Fibroblast of lung (primary cell): ENCODE measurements at regions not wholly inside any gene's neighbourhood (a gene's known extent, or its start where the extent isn't known, plus 50 kb on each side); places are given as distances from the start of the nearest gene placed in this dataset.

ENCODE experiments used
- DNase-seq, 2 donors: peaks; one replicate each; pipeline versions ENCODE4 v3.0.0 to v3.0.0-alpha.2; 2010; ENCODE audit warnings: low read depth in 2 of 2
- H2AFZ ChIP-seq: 2 replicates; pipeline ENCODE4 v1.5.1; 2012; ENCODE audit warnings: low read length, control low read depth, inconsistent platforms
- H3K27ac ChIP-seq: 2 replicates; pipeline ENCODE4 v1.5.1; 2011; ENCODE audit warnings: low read length, control low read depth; ENCODE audit not compliant: insufficient read depth
- H3K27me3 ChIP-seq: 2 replicates; pipeline ENCODE4 v1.5.1; 2011; ENCODE audit warnings: mild to moderate bottlenecking, low read length; ENCODE audit not compliant: control insufficient read depth, insufficient read depth
- H3K36me3 ChIP-seq: 2 replicates; pipeline ENCODE4 v1.5.1; 2011; ENCODE audit warnings: low read length; ENCODE audit not compliant: control insufficient read depth, insufficient read depth
- H3K4me1 ChIP-seq: 2 replicates; pipeline ENCODE4 v1.5.1; 2011; ENCODE audit warnings: low read length; ENCODE audit not compliant: control insufficient read depth, insufficient read depth; ENCODE audit errors: extremely low read depth
- H3K4me2 ChIP-seq: 2 replicates; pipeline ENCODE4 v1.5.1; 2011; ENCODE audit warnings: low read length, control low read depth; ENCODE audit not compliant: insufficient read depth; ENCODE audit errors: extremely low read depth
- H3K4me3 ChIP-seq, 4 experiments: fragments of 200-600 bp in 1 of 4; sonication (generic) in 1 of 4; replicated peaks in 1 of 4; 2 replicates each; pipeline ENCODE4 v1.5.1; 2011 to 2016; ENCODE audit warnings: low read length in 4 of 4, low read depth in 3 of 4, mild to moderate bottlenecking in 3 of 4, control low read depth in 2 of 4, inconsistent platforms in 1 of 4, mixed read lengths in 1 of 4; ENCODE audit not compliant: insufficient read depth in 1 of 4; ENCODE audit errors: control extremely low read depth in 1 of 4
- H3K79me2 ChIP-seq: 2 replicates; pipeline ENCODE4 v1.5.1; 2012; ENCODE audit warnings: mild to moderate bottlenecking, low read length, inconsistent platforms; ENCODE audit not compliant: control insufficient read depth, insufficient read depth
- H3K9ac ChIP-seq: 2 replicates; pipeline ENCODE4 v1.5.1; 2011; ENCODE audit warnings: mild to moderate bottlenecking, low read length, control low read depth; ENCODE audit not compliant: insufficient read depth
- H3K9me3 ChIP-seq: 2 replicates; pipeline ENCODE4 v1.5.1; 2012; ENCODE audit warnings: low read depth, low read length; ENCODE audit not compliant: control insufficient read depth, insufficient read depth
- H4K20me1 ChIP-seq: 2 replicates; pipeline ENCODE4 v1.5.1; 2011; ENCODE audit warnings: low read length; ENCODE audit not compliant: control insufficient read depth, insufficient read depth; ENCODE audit errors: extremely low read depth
- EZH2 ChIP-seq: IDR thresholded peaks from 2 replicates; pipeline ENCODE4 v1.5.1; 2012; ENCODE audit warnings: low read length, control low read depth, mild to moderate bottlenecking; ENCODE audit errors: missing control alignments
- TF ChIP-seq, protein P1 (sequence below), 2 donors: IDR thresholded peaks in 1 of 2; conservative IDR thresholded peaks in 1 of 2; 1 replicate in 1 of 2; 2 replicates in 1 of 2; pipeline ENCODE4 v1.5.1; 2011 to 2012; ENCODE audit warnings: low read length in 2 of 2, control low read depth in 1 of 2, inconsistent platforms in 1 of 2, low read depth in 1 of 2, mild to moderate bottlenecking in 1 of 2

DNA sequence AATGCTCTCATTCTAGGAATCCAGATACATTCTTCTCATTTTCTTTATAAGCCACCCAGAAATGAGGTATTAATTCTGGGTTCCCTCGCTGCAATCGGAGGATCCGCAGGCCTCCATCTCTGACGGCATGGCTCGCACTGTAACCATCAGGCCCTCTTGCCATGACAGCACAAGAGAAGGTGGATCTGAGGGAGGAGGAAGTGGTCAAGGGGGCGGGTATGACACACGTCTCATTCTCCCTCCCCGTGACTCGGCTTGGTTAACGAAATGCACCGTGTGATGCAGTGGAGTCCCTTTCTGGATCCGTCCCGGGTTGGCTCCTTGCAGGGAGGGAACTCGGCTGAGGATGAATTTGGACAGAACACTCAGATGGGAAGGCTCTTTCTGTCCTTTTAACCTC lies 280.2 kb downstream of the TCERG1L start:
- H3K9me3 ChIP-seq = no peaks in the 10 kb centered on the region
- no peak overlapping the region for H2AFZ ChIP-seq
- H3K9ac ChIP-seq = no peak overlapping the region
- H3K36me3 ChIP-seq = no peaks in the 10 kb centered on the region
- TF ChIP-seq, protein P1, sequence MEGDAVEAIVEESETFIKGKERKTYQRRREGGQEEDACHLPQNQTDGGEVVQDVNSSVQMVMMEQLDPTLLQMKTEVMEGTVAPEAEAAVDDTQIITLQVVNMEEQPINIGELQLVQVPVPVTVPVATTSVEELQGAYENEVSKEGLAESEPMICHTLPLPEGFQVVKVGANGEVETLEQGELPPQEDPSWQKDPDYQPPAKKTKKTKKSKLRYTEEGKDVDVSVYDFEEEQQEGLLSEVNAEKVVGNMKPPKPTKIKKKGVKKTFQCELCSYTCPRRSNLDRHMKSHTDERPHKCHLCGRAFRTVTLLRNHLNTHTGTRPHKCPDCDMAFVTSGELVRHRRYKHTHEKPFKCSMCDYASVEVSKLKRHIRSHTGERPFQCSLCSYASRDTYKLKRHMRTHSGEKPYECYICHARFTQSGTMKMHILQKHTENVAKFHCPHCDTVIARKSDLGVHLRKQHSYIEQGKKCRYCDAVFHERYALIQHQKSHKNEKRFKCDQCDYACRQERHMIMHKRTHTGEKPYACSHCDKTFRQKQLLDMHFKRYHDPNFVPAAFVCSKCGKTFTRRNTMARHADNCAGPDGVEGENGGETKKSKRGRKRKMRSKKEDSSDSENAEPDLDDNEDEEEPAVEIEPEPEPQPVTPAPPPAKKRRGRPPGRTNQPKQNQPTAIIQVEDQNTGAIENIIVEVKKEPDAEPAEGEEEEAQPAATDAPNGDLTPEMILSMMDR (conservative IDR thresholded peaks at IDR 0.05 in 1 of 2, IDR thresholded peaks at IDR 0.05 in 1 of 2; ENCODE audit: low read depth in 1 of 2, low read length in 2 of 2) = no peak
- TF ChIP-seq EZH2 = no peak
- no peaks in the 10 kb centered on the region for H3K4me1 ChIP-seq
- no peak for DNase-seq
- H3K79me2 ChIP-seq = no peaks in the 10 kb centered on the region
- no peak overlapping the region for H3K27ac ChIP-seq
- no peak overlapping the region for H3K4me2 ChIP-seq
- no peaks in the 10 kb centered on the region for H3K27me3 ChIP-seq
- H3K4me3 ChIP-seq = no peak overlapping the region
- no peaks in the 10 kb centered on the region for H4K20me1 ChIP-seq

DNA sequence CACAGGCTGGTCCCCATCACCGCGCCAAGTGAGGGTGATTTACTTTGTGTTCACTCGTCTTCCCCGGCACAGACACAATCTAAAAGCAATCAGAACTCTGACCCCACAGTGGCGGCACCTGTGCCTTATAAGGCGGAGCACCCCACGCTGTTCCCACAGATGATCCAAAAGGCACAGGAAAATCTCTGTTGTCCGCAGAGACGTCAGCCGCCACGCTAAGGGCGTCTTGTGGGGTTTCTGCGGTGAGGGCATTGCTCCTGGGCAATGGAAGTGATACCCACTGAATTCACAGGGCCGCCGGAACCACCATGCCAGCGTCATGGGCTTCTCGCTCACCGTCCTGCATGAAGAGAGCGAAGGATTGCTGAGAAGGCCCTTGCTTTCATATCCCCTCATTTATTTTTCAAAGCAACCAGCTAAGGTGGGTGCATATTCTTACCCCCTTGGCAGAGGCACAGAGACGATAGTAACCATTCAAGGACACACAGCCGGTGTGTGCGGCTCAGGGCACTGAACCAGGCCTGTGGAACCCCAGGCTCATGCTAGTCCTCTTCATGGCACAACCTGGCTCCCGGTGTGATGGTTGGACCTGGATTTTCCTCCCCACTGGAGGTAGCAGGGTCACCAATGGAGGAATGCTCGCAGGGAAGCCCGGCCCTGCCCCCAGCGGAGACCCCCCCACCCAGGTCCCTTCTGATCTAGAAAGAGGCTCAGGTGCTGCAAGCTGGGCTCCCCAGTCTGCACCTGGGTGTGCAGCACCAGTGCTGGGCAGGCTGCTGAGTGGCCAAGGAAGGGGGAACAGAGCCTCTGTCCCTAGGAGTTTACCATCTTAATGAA lies 279.0 kb downstream of the TCERG1L start:
- no peak for TF ChIP-seq EZH2
- TF ChIP-seq, protein P1 (conservative IDR thresholded peaks at IDR 0.05 in 1 of 2, IDR thresholded peaks at IDR 0.05 in 1 of 2; ENCODE audit: low read depth in 1 of 2, low read length in 2 of 2) = no peak
- Histone ChIP-seq H3K4me1 (no peaks in the 10 kb centered on the region), H3K27me3 (no peaks in the 10 kb centered on the region), H3K9me3 (no peaks in the 10 kb centered on the region), H3K9ac (no peak overlapping the region), H3K36me3 (no peaks in the 10 kb centered on the region), H3K4me3 (no peak overlapping the region), H4K20me1 (no peaks in the 10 kb centered on the region), H3K4me2 (no peak overlapping the region), H2AFZ (no peak overlapping the region), H3K27ac (no peak overlapping the region), H3K79me2 (no peaks in the 10 kb centered on the region)
- DNase-seq = no peak

DNA sequence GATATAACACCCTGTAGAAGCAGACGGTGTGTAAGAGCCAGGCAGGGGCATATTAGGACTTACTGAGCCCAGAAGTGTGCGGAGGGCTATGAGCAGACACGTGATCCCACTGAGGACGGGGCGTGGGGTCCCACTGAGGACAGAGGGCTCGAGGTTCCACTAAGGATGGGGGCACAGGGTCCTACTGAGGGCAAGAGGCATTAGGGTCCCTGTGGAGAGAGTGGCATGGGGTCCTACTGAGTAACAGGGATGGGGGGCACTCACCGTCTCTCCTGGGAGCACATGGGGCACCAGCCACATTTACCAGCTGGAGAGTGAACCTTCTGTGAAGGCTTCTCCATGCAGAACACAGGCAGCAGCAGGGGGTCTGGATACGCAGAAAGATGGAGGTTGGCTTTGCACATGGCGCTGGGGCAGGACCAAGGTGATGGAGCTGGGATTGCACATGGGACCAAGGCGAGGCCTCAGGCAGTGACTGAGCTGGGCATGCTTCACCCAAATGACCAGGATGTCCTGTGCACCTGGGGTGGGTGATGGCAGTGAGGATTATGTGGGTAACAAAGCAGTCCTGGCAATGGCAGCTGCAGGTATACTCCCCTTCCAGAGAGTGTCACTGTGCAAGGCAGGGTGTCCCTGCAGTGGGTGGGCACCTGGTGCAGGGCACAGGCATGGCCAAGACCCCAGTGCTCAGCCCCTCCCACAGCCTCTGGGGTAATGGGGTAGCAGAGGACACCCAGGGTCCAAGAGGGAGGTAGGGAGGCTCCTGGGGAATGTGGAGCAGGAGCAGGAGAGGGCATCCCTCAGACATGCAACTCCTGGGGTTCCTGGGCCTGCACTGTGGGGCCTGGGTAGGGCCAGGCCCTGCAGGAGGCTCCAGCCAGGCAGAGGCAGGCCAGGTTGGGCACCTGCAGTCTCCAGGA lies 278.1 kb downstream of the TCERG1L start:
- no peak overlapping the region for H3K9ac ChIP-seq
- H3K27ac ChIP-seq = no peak overlapping the region
- no peaks in the 10 kb centered on the region for H3K79me2 ChIP-seq
- H4K20me1 ChIP-seq = no peaks in the 10 kb centered on the region
- H3K4me3 ChIP-seq = no peak overlapping the region
- no peak overlapping the region for H3K4me2 ChIP-seq
- H3K4me1 ChIP-seq = no peaks in the 10 kb centered on the region
- no peaks in the 10 kb centered on the region for H3K9me3 ChIP-seq
- DNase-seq = no peak
- no peak overlapping the region for H2AFZ ChIP-seq
- no peaks in the 10 kb centered on the region for H3K27me3 ChIP-seq
- H3K36me3 ChIP-seq = no peaks in the 10 kb centered on the region
- TF ChIP-seq, protein P1 (conservative IDR thresholded peaks at IDR 0.05 in 1 of 2, IDR thresholded peaks at IDR 0.05 in 1 of 2; ENCODE audit: low read depth in 1 of 2, low read length in 2 of 2) = no peak
- no peak for TF ChIP-seq EZH2
